IMR-90 (cell line): ENCODE measurements at regions not wholly inside any gene's neighbourhood (a gene's known extent, or its start where the extent isn't known, plus 50 kb on each side); places are given as distances from the start of the nearest gene placed in this dataset.
A peak's percentile ranks its signal among the peaks of the same experiment; 100 is the strongest.

Experiments
- ATAC-seq: fragments of 200-7000 bp; cut with Tn5 transposase; 2 replicates; pipeline ENCODE4 v1.9.1; 2020; ENCODE audit warnings: low read depth, mild to moderate bottlenecking, moderate library complexity
- BruUV-seq: library from RNA; stranded (reverse); fragments of 400-500 nt; replicated peaks from 2 replicates; lab custom pipeline; 2021; lab: Mats Ljungman, UMichigan
- CTCF ChIA-PET: fragments of 300-600 bp; formaldehyde crosslinking; extraction: SDS; loops from one replicate; lab custom pipeline; 2021; ENCODE audit warnings: antibody characterized with exemption; lab: Yijun Ruan, JAX
- POLR2A ChIA-PET: fragments of 300-600 bp; sonication (Branson Sonifier 250); formaldehyde crosslinking; loops from one replicate; lab custom pipeline; 2022; ENCODE audit warnings: antibody characterized with exemption; ENCODE audit not compliant: unreplicated experiment; lab: Charles Lee
- DNase-seq: peaks from one replicate; pipeline ENCODE4 v3.0.0; 2013
- H2AFZ ChIP-seq: replicated peaks from 2 replicates; pipeline ENCODE3; 2013; ENCODE audit warnings: low read length, mild to moderate bottlenecking; ENCODE audit not compliant: poor library complexity
- H2AK5ac ChIP-seq: 2 replicates; pipeline ENCODE4 v1.6.1; 2013; ENCODE audit warnings: low read depth, low read length, inconsistent platforms
- H2AK9ac ChIP-seq: replicated peaks from 2 replicates; pipeline ENCODE3; 2013; ENCODE audit warnings: mild to moderate bottlenecking, low read depth, low read length, moderate library complexity; ENCODE audit not compliant: poor library complexity
- H2BK120ac ChIP-seq: 2 replicates; pipeline ENCODE4 v1.6.1; 2013; ENCODE audit warnings: low read depth, low read length, inconsistent platforms
- H2BK15ac ChIP-seq: 3 replicates; pipeline ENCODE4 v1.6.1; 2013; ENCODE audit warnings: low read depth, low read length, inconsistent platforms
- H2BK20ac ChIP-seq: 2 replicates; pipeline ENCODE4 v1.6.1; 2013; ENCODE audit warnings: low read depth, mild to moderate bottlenecking, inconsistent platforms, low read length, moderate library complexity
- H2BK5ac ChIP-seq: 2 replicates; pipeline ENCODE4 v1.6.1; 2013; ENCODE audit warnings: mild to moderate bottlenecking, low read depth, low read length, inconsistent platforms; ENCODE audit not compliant: poor library complexity, severe bottlenecking
- H3K14ac ChIP-seq: replicated peaks from 2 replicates; pipeline ENCODE4 v1.6.1; 2013; ENCODE audit warnings: low read depth, low read length, inconsistent platforms
- H3K18ac ChIP-seq: 2 replicates; pipeline ENCODE4 v1.6.1; 2013; ENCODE audit warnings: low read depth, low read length, control low read depth
- H3K23ac ChIP-seq: 2 replicates; pipeline ENCODE4 v1.6.1; 2013; ENCODE audit warnings: low read depth, low read length, inconsistent platforms
- H3K27ac ChIP-seq: 2 replicates; pipeline ENCODE4 v1.5.1; 2013; ENCODE audit warnings: mild to moderate bottlenecking, control low read depth, low read length; ENCODE audit not compliant: insufficient read depth
- H3K27me3 ChIP-seq: 2 replicates; pipeline ENCODE4 v1.6.1; 2013; ENCODE audit warnings: low read length; ENCODE audit not compliant: control insufficient read depth, insufficient read depth
- H3K36me3 ChIP-seq: 2 replicates; pipeline ENCODE4 v1.6.1; 2013; ENCODE audit warnings: low read length, mixed read lengths; ENCODE audit not compliant: control insufficient read depth, insufficient read depth
- H3K4ac ChIP-seq: 2 replicates; pipeline ENCODE4 v1.6.1; 2013; ENCODE audit warnings: low read depth, low read length, inconsistent platforms
- H3K4me1 ChIP-seq: 2 replicates; pipeline ENCODE4 v1.6.1; 2013; ENCODE audit warnings: low read length, mixed read lengths; ENCODE audit not compliant: control insufficient read depth, insufficient read depth
- H3K4me2 ChIP-seq: 2 replicates; pipeline ENCODE4 v1.6.1; 2013; ENCODE audit warnings: low read depth, mild to moderate bottlenecking, control low read depth, low read length, moderate library complexity
- H3K4me3 ChIP-seq: 2 replicates; pipeline ENCODE4 v1.5.1; 2013; ENCODE audit warnings: low read depth, mild to moderate bottlenecking, control low read depth, low read length, moderate library complexity; ENCODE audit not compliant: insufficient read depth
- H3K56ac ChIP-seq: 2 replicates; pipeline ENCODE4 v1.6.1; 2013; ENCODE audit warnings: low read length, inconsistent platforms; ENCODE audit not compliant: insufficient read depth; ENCODE audit errors: extremely low read depth
- H3K79me1 ChIP-seq, 2 experiments: 2 replicates each; pipeline ENCODE4 v1.6.1; 2013; ENCODE audit warnings: low read length in 2 of 2, inconsistent platforms in 1 of 2, low read depth in 1 of 2
- H3K9ac ChIP-seq: 2 replicates; pipeline ENCODE4 v1.6.1; 2013; ENCODE audit warnings: low read depth, low read length, control low read depth
- H3K9me1 ChIP-seq: 2 replicates; pipeline ENCODE4 v1.6.1; 2013; ENCODE audit warnings: low read length, inconsistent platforms; ENCODE audit not compliant: insufficient read depth
- H3K9me3 ChIP-seq: 2 replicates; pipeline ENCODE4 v1.6.1; 2013; ENCODE audit warnings: low read length; ENCODE audit not compliant: control insufficient read depth, insufficient read depth
- H4K20me1 ChIP-seq: 2 replicates; pipeline ENCODE4 v1.6.1; 2013; ENCODE audit warnings: low read length, inconsistent platforms; ENCODE audit not compliant: insufficient read depth
- H4K5ac ChIP-seq: 2 replicates; pipeline ENCODE4 v1.6.1; 2013; ENCODE audit warnings: mild to moderate bottlenecking, low read depth, low read length, control low read depth
- H4K8ac ChIP-seq, 2 experiments: 2 replicates each; pipeline ENCODE4 v1.6.1; 2013; ENCODE audit warnings: low read depth in 2 of 2, low read length in 2 of 2, control low read depth in 1 of 2, inconsistent platforms in 1 of 2
- H4K91ac ChIP-seq: 2 replicates; pipeline ENCODE4 v1.6.1; 2013; ENCODE audit warnings: low read depth, low read length, inconsistent platforms; ENCODE audit not compliant: insufficient read depth
- FOS ChIP-seq: fragments of 150-350 bp; IDR thresholded peaks from 2 replicates; pipeline ENCODE4 v1.6.1; 2016; ENCODE audit warnings: low read depth, low read length
- WGBS, 2 experiments: methylation state at CpG; one replicate each; pipeline versions ENCODE4 v1.1.5 to v1.1.7; 2013; ENCODE audit warnings: missing lambda C conversion rate in 2 of 2; ENCODE audit not compliant: insufficient read length in 1 of 2; ENCODE audit errors: extremely low coverage in 2 of 2; 5-methylcytosine and 5-hydroxymethylcytosine counted together
- dilution Hi-C: fragments of 300-500 bp; cut with HindIII; formaldehyde crosslinking; loops from one replicate; pipeline ENCODE4 v1.14.3; 2018; ENCODE audit warnings: low sequenced_read_pairs; ENCODE audit not compliant: unreplicated experiment
- in situ Hi-C: fragments of 300-500 bp; cut with MboI; formaldehyde crosslinking; loops from 3 replicates; pipeline ENCODE4 v1.14.3; 2019; ENCODE audit warnings: low sequenced_read_pairs, inconsistent platforms, mixed read lengths
- intact Hi-C: fragments of 100-400 bp; cut with micrococcal nuclease; formaldehyde crosslinking; loops from 2 replicates; pipeline ENCODE4 v1.10.0; 2022

DNA sequence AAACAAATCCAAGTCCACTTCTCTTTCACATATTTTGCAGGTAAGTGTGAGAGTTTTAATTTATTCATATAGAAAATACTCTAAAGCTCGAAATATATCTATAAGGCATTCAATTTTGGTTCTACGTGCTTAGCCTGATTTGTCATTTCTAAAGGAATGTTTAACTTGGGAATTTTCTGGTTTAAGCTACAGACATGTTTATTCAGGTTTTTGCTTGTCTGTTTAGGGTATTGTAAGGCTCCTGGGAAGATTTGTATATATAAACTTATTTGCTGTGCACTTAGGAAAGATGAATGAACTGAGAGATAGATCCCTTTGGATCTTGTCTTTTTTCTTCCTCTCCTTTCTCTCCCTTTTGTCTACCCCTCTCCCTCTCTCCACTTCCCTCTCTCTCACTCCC, 185.9 kb upstream of the NEIL3 start:
- 0 out of 2 replicates have a peak overlapping the region, but pooled peaks have one; percentile 56 for H3K23ac ChIP-seq
- H3K36me3 ChIP-seq: no peaks in the 10 kb centered on the region
- H3K56ac ChIP-seq: peak overlapping the region; percentile 28; the same call in 1 of the 2 replicates
- dilution Hi-C loops: no loop called here
- intact Hi-C loops: no loop called here
- H2AK5ac ChIP-seq: no peak overlapping the region; the same call in 1 of the 2 replicates
- peak overlapping the region; percentile 71; the same call in 1 of the 2 replicates for H3K18ac ChIP-seq
- H2BK120ac ChIP-seq: peak overlapping the region; percentile 83
- POLR2A ChIA-PET: no interaction called here
- no peaks in the 10 kb centered on the region for H3K79me1 ChIP-seq
- H3K4me3 ChIP-seq: no peak overlapping the region
- H2BK5ac ChIP-seq: peak overlapping the region; percentile 81
- no peak overlapping the region for H2AFZ ChIP-seq
- ATAC-seq (peak; percentile 44), DNase-seq (no peak)
- H3K4ac ChIP-seq: peak overlapping the region; percentile 84
- H3K4me2 ChIP-seq: no peak overlapping the region
- no peak overlapping the region for H3K9ac ChIP-seq
- 0 out of 2 replicates have a peak, but pooled peaks cover 3% of the 10 kb centered on the region for H3K9me1 ChIP-seq
- no peak for TF ChIP-seq FOS
- H3K27ac ChIP-seq: no peak overlapping the region
- H4K8ac ChIP-seq: peak overlapping the region in 1 of 2 experiments; percentile 56; a peak in 1 of 4 replicates
- no peaks in the 10 kb centered on the region for H4K20me1 ChIP-seq
- H2BK15ac ChIP-seq: peak overlapping the region; percentile 54; the same call in 1 of the 3 replicates
- in situ Hi-C loops: loop anchor here (25.0 kb wide), 1 partner anchor 438 kb away; no protein-coding TSS in a partner anchor
- peak overlapping the region; percentile 27; the same call in 1 of the 2 replicates for H4K5ac ChIP-seq
- H2AK9ac ChIP-seq: no peak overlapping the region
- H4K91ac ChIP-seq: peak overlapping the region; percentile 76
- no peaks in the 10 kb centered on the region for H3K27me3 ChIP-seq
- H2BK20ac ChIP-seq: peak overlapping the region; percentile 82; the same call in 1 of the 2 replicates
- no TSS peak for BruUV-seq
- no CpG with 5 or more reads among the region's 2 CpGs for WGBS, 2 experiments
- CTCF ChIA-PET: no interaction called here
- peaks cover 8% of the 10 kb centered on the region; the same call in 1 of the 2 replicates for H3K9me3 ChIP-seq
- H3K14ac ChIP-seq: peak overlapping the region; percentile 58
- peaks cover 3% of the 10 kb centered on the region for H3K4me1 ChIP-seq
